H9 (cell line): ENCODE measurements at regions not wholly inside any gene's neighbourhood (a gene's known extent, or its start where the extent isn't known, plus 50 kb on each side); places are given as distances from the start of the nearest gene placed in this dataset.

Experiments
- DNase-seq: peaks from one replicate; pipeline ENCODE4 v3.0.0-alpha.2; 2017
- H2AFZ ChIP-seq: one replicate; pipeline ENCODE4 v1.6.1; 2013; ENCODE audit warnings: mild to moderate bottlenecking, low read length, control low read depth, moderate library complexity
- H2AK5ac ChIP-seq: 2 replicates; pipeline ENCODE4 v1.6.1; 2013; ENCODE audit warnings: low read length, control low read depth, mixed read lengths; ENCODE audit not compliant: insufficient read length
- H2BK120ac ChIP-seq: one replicate; pipeline ENCODE4 v1.6.1; 2013; ENCODE audit warnings: low read depth, mild to moderate bottlenecking, low read length, control low read depth, inconsistent platforms; ENCODE audit not compliant: poor library complexity, severe bottlenecking
- H2BK12ac ChIP-seq: 2 replicates; pipeline ENCODE4 v1.6.1; 2013; ENCODE audit warnings: low read length, control low read depth, mixed read lengths, low read depth; ENCODE audit not compliant: insufficient read length
- H2BK15ac ChIP-seq: 2 replicates; pipeline ENCODE4 v1.6.1; 2013; ENCODE audit warnings: low read depth, low read length, control low read depth
- H2BK20ac ChIP-seq: one replicate; pipeline ENCODE4 v1.6.1; 2013; ENCODE audit warnings: low read depth, mild to moderate bottlenecking, low read length, control low read depth, inconsistent platforms; ENCODE audit not compliant: poor library complexity, severe bottlenecking
- H2BK5ac ChIP-seq: 2 replicates; pipeline ENCODE4 v1.6.1; 2013; ENCODE audit warnings: low read length, control low read depth, mixed read lengths; ENCODE audit not compliant: insufficient read length
- H3K14ac ChIP-seq: 2 replicates; pipeline ENCODE4 v1.6.1; 2013; ENCODE audit warnings: low read length, control low read depth; ENCODE audit not compliant: insufficient read depth
- H3K18ac ChIP-seq: 2 replicates; pipeline ENCODE4 v1.6.1; 2013; ENCODE audit warnings: low read depth, mild to moderate bottlenecking, mixed read lengths, low read length, control low read depth; ENCODE audit not compliant: insufficient read length
- H3K23ac ChIP-seq: 2 replicates; pipeline ENCODE4 v1.6.1; 2013; ENCODE audit warnings: low read length, control low read depth, mixed read lengths, low read depth; ENCODE audit not compliant: insufficient read length
- H3K23me2 ChIP-seq: 2 replicates; pipeline ENCODE4 v1.6.1; 2013; ENCODE audit warnings: low read depth, mild to moderate bottlenecking, mixed read lengths, low read length, control low read depth; ENCODE audit not compliant: insufficient read length, poor library complexity, severe bottlenecking
- H3K27ac ChIP-seq: 2 replicates; pipeline ENCODE4 v1.5.1; 2013; ENCODE audit warnings: low read length, control low read depth, mixed read lengths, low read depth; ENCODE audit not compliant: insufficient read length
- H3K27me3 ChIP-seq: 2 replicates; pipeline ENCODE4 v1.6.1; 2013; ENCODE audit warnings: low read length, control low read depth, inconsistent platforms; ENCODE audit not compliant: insufficient read depth
- H3K4ac ChIP-seq: 2 replicates; pipeline ENCODE4 v1.6.1; 2013; ENCODE audit warnings: low read depth, mild to moderate bottlenecking, control low read depth, inconsistent platforms, low read length, moderate library complexity
- H3K4me1 ChIP-seq: 2 replicates; pipeline ENCODE4 v1.6.1; 2013; ENCODE audit warnings: low read length, control low read depth, inconsistent platforms; ENCODE audit not compliant: insufficient read depth
- H3K4me2 ChIP-seq: 2 replicates; pipeline ENCODE4 v1.6.1; 2013; ENCODE audit warnings: low read length, control low read depth, mixed read lengths; ENCODE audit not compliant: insufficient read length, insufficient read depth
- H3K56ac ChIP-seq: 2 replicates; pipeline ENCODE4 v1.6.1; 2013; ENCODE audit warnings: low read depth, mild to moderate bottlenecking, mixed read lengths, low read length, control low read depth; ENCODE audit not compliant: insufficient read length
- H3K79me1 ChIP-seq: 2 replicates; pipeline ENCODE4 v1.6.1; 2013; ENCODE audit warnings: low read depth, mild to moderate bottlenecking, moderate library complexity, low read length, control low read depth, inconsistent platforms; ENCODE audit not compliant: insufficient read depth, poor library complexity, severe bottlenecking
- H3K79me2 ChIP-seq: 2 replicates; pipeline ENCODE4 v1.6.1; 2013; ENCODE audit warnings: low read length, control low read depth, inconsistent platforms; ENCODE audit not compliant: insufficient read depth
- H3K9ac ChIP-seq: 2 replicates; pipeline ENCODE4 v1.6.1; 2013; ENCODE audit warnings: low read length, control low read depth, mixed read lengths; ENCODE audit not compliant: insufficient read length; ENCODE audit errors: extremely low read depth
- H3K9me3 ChIP-seq: one replicate; pipeline ENCODE4 v1.6.1; 2013; ENCODE audit warnings: low read depth, low read length, inconsistent platforms; ENCODE audit not compliant: control insufficient read depth
- H3T11ph ChIP-seq: one replicate; pipeline ENCODE4 v1.6.1; 2013; ENCODE audit warnings: mild to moderate bottlenecking, low read length, control low read depth, inconsistent platforms
- H4K20me1 ChIP-seq: one replicate; pipeline ENCODE4 v1.6.1; 2013; ENCODE audit not compliant: control insufficient read depth, insufficient read length, insufficient read depth
- H4K5ac ChIP-seq: 2 replicates; pipeline ENCODE4 v1.6.1; 2013; ENCODE audit warnings: low read depth, mild to moderate bottlenecking, mixed read lengths, low read length, control low read depth; ENCODE audit not compliant: insufficient read length
- H4K8ac ChIP-seq: replicated peaks from 2 replicates; pipeline ENCODE4 v1.6.1; 2013; ENCODE audit warnings: low read length, control low read depth, mixed read lengths, low read depth; ENCODE audit not compliant: insufficient read length
- H4K91ac ChIP-seq: 2 replicates; pipeline ENCODE4 v1.6.1; 2013; ENCODE audit warnings: low read depth, mild to moderate bottlenecking, moderate library complexity, mixed read lengths, low read length, control low read depth; ENCODE audit not compliant: insufficient read length
- H3K27ac Mint-ChIP-seq, 3 experiments: 2 replicates in 2 of 3; 3 replicates in 1 of 3; pipeline ENCODE4 v1.8.0; 2020 to 2021; ENCODE audit warnings: mixed read lengths in 3 of 3, mild to moderate bottlenecking in 1 of 3, moderate library complexity in 1 of 3
- H3K27me3 Mint-ChIP-seq: 2 replicates; pipeline ENCODE4 v1.8.0; 2021; ENCODE audit warnings: low read depth, mild to moderate bottlenecking, moderate library complexity, mixed read lengths
- H3K36me3 Mint-ChIP-seq, 3 experiments: 2 replicates in 2 of 3; 3 replicates in 1 of 3; pipeline ENCODE4 v1.8.0; 2020 to 2021; ENCODE audit warnings: low read depth in 3 of 3, mixed read lengths in 3 of 3; ENCODE audit not compliant: insufficient read depth in 1 of 3
- H3K4me1 Mint-ChIP-seq, 2 experiments: 2 replicates each; pipeline ENCODE4 v1.8.0; 2020; ENCODE audit warnings: mixed read lengths in 2 of 2
- H3K4me3 Mint-ChIP-seq, 2 experiments: 2 replicates in 1 of 2; 3 replicates in 1 of 2; pipeline ENCODE4 v1.8.0; 2020 to 2021; ENCODE audit warnings: mild to moderate bottlenecking in 2 of 2, mixed read lengths in 2 of 2, moderate library complexity in 1 of 2
- H3K9me3 Mint-ChIP-seq, 2 experiments: 2 replicates in 1 of 2; 3 replicates in 1 of 2; pipeline ENCODE4 v1.8.0; 2020; ENCODE audit warnings: mild to moderate bottlenecking in 2 of 2, mixed read lengths in 2 of 2, moderate library complexity in 1 of 2
- WGBS: extraction: QIAGEN DNeasy Blood & Tissue Kit; methylation state at CpG from one replicate; pipeline ENCODE4 v1.1.7; 2013; ENCODE audit warnings: missing lambda C conversion rate, low lambda C conversion rate, mixed read lengths; ENCODE audit not compliant: insufficient read length; ENCODE audit errors: extremely low coverage; 5-methylcytosine and 5-hydroxymethylcytosine counted together
- TF ChIP-seq, protein P1 (sequence below): fragments of 200-600 bp; sonication (generic); conservative IDR thresholded peaks from 3 replicates; pipeline ENCODE4 v1.8.0; 2021; ENCODE audit warnings: antibody characterized with exemption, mild to moderate bottlenecking

DNA sequence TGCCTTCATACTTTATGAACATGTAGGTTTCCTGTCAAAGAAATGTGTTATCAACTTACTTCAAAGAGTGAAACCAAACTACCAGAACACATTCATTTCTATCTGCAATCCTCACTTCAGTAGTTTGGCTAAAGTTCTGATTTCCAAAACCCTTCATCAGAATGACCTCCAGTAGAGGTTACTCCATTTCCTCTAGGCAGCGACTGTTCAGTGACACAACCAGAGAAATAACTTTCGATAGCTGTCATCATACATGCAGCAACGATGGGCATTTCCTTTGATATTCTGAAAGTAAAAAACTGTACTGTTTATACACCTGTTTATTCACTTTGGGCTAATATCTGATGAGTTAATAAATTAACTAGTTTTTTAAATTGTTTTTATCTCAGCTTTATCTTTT is 532.5 kb upstream of the IZUMO3 start:
- Histone ChIP-seq H4K20me1 (no peaks in the 10 kb centered on the region), H3K4me1 (no peaks in the 10 kb centered on the region), H2BK20ac (no peak overlapping the region), H3K18ac (no peak overlapping the region), H3K23me2 (no peaks in the 10 kb centered on the region), H2BK15ac (no peak overlapping the region), H3K14ac (no peak overlapping the region), H4K8ac (no peak overlapping the region), H3K4me2 (no peak overlapping the region), H3K79me1 (no peaks in the 10 kb centered on the region), H4K5ac (no peak overlapping the region), H2BK120ac (no peak overlapping the region), H3K56ac (no peak overlapping the region), H3K27me3 (no peaks in the 10 kb centered on the region), H2BK12ac (no peak overlapping the region), H2AFZ (no peak overlapping the region), H3K23ac (no peak overlapping the region), H3K27ac (no peak overlapping the region), H2BK5ac (no peak overlapping the region), H4K91ac (no peak overlapping the region), H3T11ph (no peak overlapping the region), H2AK5ac (no peak overlapping the region), H3K9me3 (no peaks in the 10 kb centered on the region), H3K9ac (no peak overlapping the region), H3K79me2 (no peaks in the 10 kb centered on the region), H3K4ac (no peak overlapping the region)
- Mint-ChIP-seq H3K36me3 (peaks cover 7 to 21% (median 8%) of the 10 kb centered on the region in 3 experiments), H3K4me3 (no peak overlapping the region), H3K27me3 (no peaks in the 10 kb centered on the region), H3K9me3 (peaks cover 14 to 21% of the 10 kb centered on the region in 2 experiments), H3K27ac (no peak overlapping the region), H3K4me1 (no peaks in the 10 kb centered on the region)
- TF ChIP-seq, protein P1, sequence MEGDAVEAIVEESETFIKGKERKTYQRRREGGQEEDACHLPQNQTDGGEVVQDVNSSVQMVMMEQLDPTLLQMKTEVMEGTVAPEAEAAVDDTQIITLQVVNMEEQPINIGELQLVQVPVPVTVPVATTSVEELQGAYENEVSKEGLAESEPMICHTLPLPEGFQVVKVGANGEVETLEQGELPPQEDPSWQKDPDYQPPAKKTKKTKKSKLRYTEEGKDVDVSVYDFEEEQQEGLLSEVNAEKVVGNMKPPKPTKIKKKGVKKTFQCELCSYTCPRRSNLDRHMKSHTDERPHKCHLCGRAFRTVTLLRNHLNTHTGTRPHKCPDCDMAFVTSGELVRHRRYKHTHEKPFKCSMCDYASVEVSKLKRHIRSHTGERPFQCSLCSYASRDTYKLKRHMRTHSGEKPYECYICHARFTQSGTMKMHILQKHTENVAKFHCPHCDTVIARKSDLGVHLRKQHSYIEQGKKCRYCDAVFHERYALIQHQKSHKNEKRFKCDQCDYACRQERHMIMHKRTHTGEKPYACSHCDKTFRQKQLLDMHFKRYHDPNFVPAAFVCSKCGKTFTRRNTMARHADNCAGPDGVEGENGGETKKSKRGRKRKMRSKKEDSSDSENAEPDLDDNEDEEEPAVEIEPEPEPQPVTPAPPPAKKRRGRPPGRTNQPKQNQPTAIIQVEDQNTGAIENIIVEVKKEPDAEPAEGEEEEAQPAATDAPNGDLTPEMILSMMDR = no peak
- WGBS = no CpG with 5 or more reads among the region's 3 CpGs
- no peak for DNase-seq
